Mesenchymal stem cell (in vitro differentiated cells and primary cell): ENCODE measurements at regions not wholly inside any gene's neighbourhood (a gene's known extent, or its start where the extent isn't known, plus 50 kb on each side); places are given as distances from the start of the nearest gene placed in this dataset.

Experiments used
- DNase-seq: peaks from one replicate; pipeline ENCODE4 v3.0.0-alpha.2; 2013
- H2AFZ ChIP-seq: one replicate; pipeline ENCODE4 v1.6.1; 2013; ENCODE audit warnings: low read depth, mild to moderate bottlenecking, control low read depth, inconsistent platforms, low read length, moderate library complexity
- H2AK5ac ChIP-seq: 2 replicates; pipeline ENCODE4 v1.6.1; 2013; ENCODE audit warnings: low read length, moderate library complexity, mild to moderate bottlenecking, inconsistent platforms; ENCODE audit not compliant: severe bottlenecking
- H2BK120ac ChIP-seq: one replicate; pipeline ENCODE4 v1.6.1; 2013; ENCODE audit warnings: low read depth, mild to moderate bottlenecking, inconsistent platforms, low read length, moderate library complexity
- H2BK12ac ChIP-seq, 2 experiments: one replicate each; pipeline ENCODE4 v1.6.1; 2013; ENCODE audit warnings: inconsistent platforms in 2 of 2, low read length in 2 of 2, mild to moderate bottlenecking in 2 of 2, moderate library complexity in 2 of 2, control low read depth in 1 of 2
- H2BK15ac ChIP-seq: one replicate; pipeline ENCODE4 v1.6.1; 2013; ENCODE audit warnings: mild to moderate bottlenecking, low read depth, inconsistent platforms; ENCODE audit not compliant: poor library complexity, severe bottlenecking
- H2BK5ac ChIP-seq: 2 replicates; pipeline ENCODE4 v1.6.1; 2013; ENCODE audit warnings: low read depth, mild to moderate bottlenecking, low read length, control low read depth, inconsistent platforms; ENCODE audit not compliant: poor library complexity, severe bottlenecking
- H3K14ac ChIP-seq, 2 experiments: one replicate each; pipeline ENCODE4 v1.6.1; 2013; ENCODE audit warnings: inconsistent platforms in 2 of 2, low read length in 2 of 2, control low read depth in 1 of 2, mild to moderate bottlenecking in 1 of 2, moderate library complexity in 1 of 2
- H3K18ac ChIP-seq, 2 experiments: one replicate each; pipeline ENCODE4 v1.6.1; 2013; ENCODE audit warnings: inconsistent platforms in 2 of 2, low read length in 2 of 2, control low read depth in 1 of 2, low read depth in 1 of 2, mild to moderate bottlenecking in 1 of 2
- H3K23ac ChIP-seq, 2 experiments: one replicate each; pipeline ENCODE4 v1.6.1; 2013; ENCODE audit warnings: inconsistent platforms in 2 of 2, low read length in 2 of 2, mild to moderate bottlenecking in 2 of 2, moderate library complexity in 2 of 2, control low read depth in 1 of 2
- H3K27ac ChIP-seq: 2 replicates; pipeline ENCODE4 v1.5.1; 2013; ENCODE audit warnings: mild to moderate bottlenecking, moderate library complexity, low read length, control low read depth, inconsistent platforms; ENCODE audit not compliant: poor library complexity, severe bottlenecking
- H3K27me3 ChIP-seq, 2 experiments: 2 replicates each; pipeline versions ENCODE4 v1.6.1 to v1.7.0; 2013; ENCODE audit warnings: low read length in 2 of 2, mild to moderate bottlenecking in 2 of 2, moderate library complexity in 2 of 2, control low read depth in 1 of 2, inconsistent platforms in 1 of 2; ENCODE audit not compliant: control insufficient read depth in 1 of 2, insufficient read depth in 1 of 2
- H3K36me3 ChIP-seq, 2 experiments: 2 replicates each; pipeline versions ENCODE4 v1.6.1 to v1.7.0; 2013; ENCODE audit warnings: low read length in 2 of 2, control low read depth in 1 of 2, inconsistent platforms in 1 of 2, low read depth in 1 of 2, mild to moderate bottlenecking in 1 of 2; ENCODE audit not compliant: insufficient read depth in 2 of 2, control insufficient read depth in 1 of 2
- H3K4ac ChIP-seq, 2 experiments: one replicate each; pipeline ENCODE4 v1.6.1; 2013; ENCODE audit warnings: inconsistent platforms in 2 of 2, low read length in 2 of 2, mild to moderate bottlenecking in 2 of 2, moderate library complexity in 2 of 2, control low read depth in 1 of 2, low read depth in 1 of 2
- H3K4me1 ChIP-seq: 2 replicates; pipeline ENCODE4 v1.6.1; 2013; ENCODE audit warnings: low read depth, low read length, control low read depth; ENCODE audit not compliant: control insufficient read depth, insufficient read depth
- H3K4me2 ChIP-seq: 2 replicates; pipeline ENCODE4 v1.6.1; 2013; ENCODE audit warnings: low read length, mild to moderate bottlenecking, inconsistent platforms; ENCODE audit not compliant: poor library complexity, severe bottlenecking
- H3K4me3 ChIP-seq, 2 experiments: 2 replicates each; pipeline versions ENCODE4 v1.5.1 to v1.7.0; 2013; ENCODE audit warnings: low read length in 2 of 2, mild to moderate bottlenecking in 2 of 2, control low read depth in 1 of 2, low read depth in 1 of 2; ENCODE audit not compliant: insufficient read depth in 1 of 2
- H3K79me1 ChIP-seq: replicated peaks from 2 replicates; pipeline ENCODE4 v1.6.1; 2013; ENCODE audit warnings: mild to moderate bottlenecking, control low read depth, low read length, inconsistent platforms; ENCODE audit not compliant: poor library complexity, severe bottlenecking
- H3K9ac ChIP-seq: 2 replicates; pipeline ENCODE4 v1.7.0; 2013; ENCODE audit warnings: mild to moderate bottlenecking, low read length, moderate library complexity
- H3K9me3 ChIP-seq: 2 replicates; pipeline ENCODE4 v1.7.0; 2013; ENCODE audit warnings: mild to moderate bottlenecking, low read length; ENCODE audit not compliant: control insufficient read depth
- H4K8ac ChIP-seq: one replicate; pipeline ENCODE4 v1.6.1; 2013; ENCODE audit warnings: inconsistent platforms, mild to moderate bottlenecking, low read length, moderate library complexity
- H4K91ac ChIP-seq: one replicate; pipeline ENCODE4 v1.6.1; 2013; ENCODE audit warnings: mild to moderate bottlenecking, low read length, inconsistent platforms
- WGBS: methylation state at CpG from one replicate; pipeline ENCODE4 v1.1.7; 2013; ENCODE audit warnings: mixed read lengths; 5-methylcytosine and 5-hydroxymethylcytosine counted together

DNA sequence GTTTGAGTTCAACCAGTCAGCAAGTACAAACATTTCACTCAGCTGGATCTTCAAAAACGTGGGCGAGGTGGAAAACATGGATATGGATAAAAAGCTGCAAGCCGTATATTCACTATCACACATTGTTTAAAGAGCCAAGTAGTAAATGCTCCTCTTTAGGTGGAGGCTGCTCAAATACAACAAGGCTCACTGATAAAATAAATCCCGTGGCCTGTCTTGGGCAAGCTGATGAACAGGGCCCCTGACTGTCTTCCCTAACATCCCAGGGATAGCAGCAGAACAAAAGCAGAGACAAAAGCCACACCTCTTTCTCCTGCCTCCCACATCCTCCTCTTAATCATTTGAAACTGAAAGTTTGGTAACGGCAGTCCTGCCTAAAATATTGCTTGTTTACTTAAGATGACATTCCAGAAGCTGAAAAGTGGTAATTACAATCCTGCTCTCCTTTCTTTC lies 357.7 kb downstream of the TTLL7 start:
- no peak overlapping the region for H3K4ac ChIP-seq
- no peak overlapping the region for H2BK120ac ChIP-seq
- no peak overlapping the region for H4K8ac ChIP-seq
- no peak overlapping the region for H2BK12ac ChIP-seq
- no peak overlapping the region for H3K14ac ChIP-seq
- H3K27ac ChIP-seq: no peak overlapping the region
- H4K91ac ChIP-seq: no peak overlapping the region
- no peaks in the 10 kb centered on the region for H3K79me1 ChIP-seq
- H3K36me3 ChIP-seq: no peaks in the 10 kb centered on the region
- DNase-seq: peak; percentile 70
- no peaks in the 10 kb centered on the region for H3K4me1 ChIP-seq
- 15% methylated on average over 3 of the region's 5 CpGs for WGBS
- no peak overlapping the region for H2BK15ac ChIP-seq
- no peak overlapping the region for H3K23ac ChIP-seq
- no peak overlapping the region for H2AFZ ChIP-seq
- no peak overlapping the region for H3K18ac ChIP-seq
- no peak overlapping the region for H2BK5ac ChIP-seq
- no peaks in the 10 kb centered on the region for H3K27me3 ChIP-seq
- H3K4me3 ChIP-seq: peak overlapping the region in 1 of 2 experiments; percentile 72
- H3K9me3 ChIP-seq: no peaks in the 10 kb centered on the region
- peak overlapping the region; percentile 82 for H3K9ac ChIP-seq
- H2AK5ac ChIP-seq: no peak overlapping the region
- H3K4me2 ChIP-seq: no peak overlapping the region

DNA sequence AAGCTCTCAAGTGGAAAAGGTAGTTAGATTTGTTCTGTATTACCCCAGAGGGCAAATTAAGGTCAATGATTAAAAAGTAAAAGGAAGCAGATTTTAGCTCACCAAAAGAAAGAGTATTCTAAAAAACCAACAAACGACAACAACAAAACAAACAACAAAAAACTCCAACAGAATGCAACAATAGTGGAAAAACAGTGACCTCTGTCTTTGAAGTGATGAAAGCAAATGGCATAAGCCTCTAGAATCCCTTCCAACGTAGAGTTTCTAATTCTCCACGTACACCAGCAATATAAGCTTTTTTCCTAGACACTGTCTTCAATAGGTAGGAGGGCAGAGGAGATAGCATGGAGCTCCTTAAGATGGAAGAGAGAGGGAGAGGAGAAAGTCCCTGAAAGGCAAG lies 359.1 kb downstream of the TTLL7 start:
- no peak overlapping the region for H3K14ac ChIP-seq
- H2BK12ac ChIP-seq: no peak overlapping the region
- no peak overlapping the region for H4K91ac ChIP-seq
- no peaks in the 10 kb centered on the region for H3K36me3 ChIP-seq
- H4K8ac ChIP-seq: no peak overlapping the region
- no peak overlapping the region for H3K4ac ChIP-seq
- no peak for DNase-seq
- no peaks in the 10 kb centered on the region for H3K4me1 ChIP-seq
- no peaks in the 10 kb centered on the region for H3K9me3 ChIP-seq
- H2BK5ac ChIP-seq: no peak overlapping the region
- H3K79me1 ChIP-seq: no peaks in the 10 kb centered on the region
- no peak overlapping the region for H3K4me2 ChIP-seq
- no peak overlapping the region for H2BK120ac ChIP-seq
- H3K23ac ChIP-seq: no peak overlapping the region
- no peak overlapping the region for H2AK5ac ChIP-seq
- WGBS: 100% methylated on average over 1 of the region's 3 CpGs
- H3K27me3 ChIP-seq: no peaks in the 10 kb centered on the region
- H2AFZ ChIP-seq: no peak overlapping the region
- no peak overlapping the region for H3K27ac ChIP-seq
- H3K9ac ChIP-seq: no peak overlapping the region
- no peak overlapping the region for H2BK15ac ChIP-seq
- no peak overlapping the region for H3K18ac ChIP-seq
- H3K4me3 ChIP-seq: no peak overlapping the region

DNA sequence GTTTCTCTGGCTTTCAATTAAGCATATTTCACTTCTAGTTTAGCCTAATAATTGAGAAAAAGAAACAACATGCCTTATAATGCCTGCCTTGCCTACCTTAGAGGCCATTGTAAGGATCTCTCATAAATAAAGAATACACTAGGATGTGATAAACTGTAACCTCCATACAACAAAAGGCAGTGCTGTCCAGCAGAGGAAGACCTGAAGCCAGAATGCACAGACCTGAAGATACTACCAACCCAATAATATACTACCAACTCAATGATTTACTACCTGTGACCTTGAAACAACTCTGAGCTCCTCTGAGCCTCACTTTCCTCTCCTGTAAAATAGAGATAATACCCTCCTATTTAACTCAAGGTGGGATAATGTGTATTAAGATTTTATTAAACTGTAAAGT lies 361.3 kb downstream of the TTLL7 start:
- Histone ChIP-seq H2BK120ac (no peak overlapping the region), H2AK5ac (no peak overlapping the region), H3K4me3 (no peak overlapping the region), H2BK5ac (no peak overlapping the region), H4K8ac (no peak overlapping the region), H3K4me2 (no peak overlapping the region), H3K14ac (no peak overlapping the region), H3K23ac (no peak overlapping the region), H3K27ac (no peak overlapping the region), H2BK12ac (no peak overlapping the region), H3K36me3 (no peaks in the 10 kb centered on the region), H3K79me1 (no peaks in the 10 kb centered on the region), H3K9me3 (no peaks in the 10 kb centered on the region), H2BK15ac (no peak overlapping the region), H3K4ac (no peak overlapping the region), H4K91ac (no peak overlapping the region), H3K4me1 (no peaks in the 10 kb centered on the region), H3K27me3 (no peaks in the 10 kb centered on the region), H3K18ac (no peak overlapping the region), H3K9ac (no peak overlapping the region), H2AFZ (no peak overlapping the region)
- no peak for DNase-seq

DNA sequence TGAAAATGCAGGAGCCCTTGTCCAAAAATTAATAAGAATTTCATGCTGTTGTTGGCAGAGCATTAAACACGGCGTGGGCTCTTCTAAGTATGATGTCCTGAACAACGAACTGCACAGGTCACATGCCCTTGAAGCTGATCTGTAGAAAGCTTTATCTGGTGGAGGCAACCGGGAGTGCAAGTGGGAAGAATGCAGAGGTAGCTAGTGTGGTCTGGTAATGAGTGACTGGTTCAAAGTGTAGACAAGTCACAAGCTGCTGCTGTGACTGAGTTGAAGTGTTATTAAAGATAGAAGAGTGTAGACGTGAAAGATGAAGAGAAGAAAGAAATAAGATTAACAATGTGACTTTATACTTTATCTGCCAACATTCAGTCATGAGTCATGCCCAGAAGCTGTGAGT lies 361.9 kb downstream of the TTLL7 start:
- DNase-seq: no peak
- Histone ChIP-seq H4K8ac (no peak overlapping the region), H2BK5ac (no peak overlapping the region), H3K27me3 (no peaks in the 10 kb centered on the region), H3K4me2 (no peak overlapping the region), H3K4me3 (no peak overlapping the region), H3K4me1 (no peaks in the 10 kb centered on the region), H2BK12ac (no peak overlapping the region), H3K23ac (no peak overlapping the region), H2BK15ac (no peak overlapping the region), H4K91ac (no peak overlapping the region), H3K14ac (no peak overlapping the region), H2AFZ (no peak overlapping the region), H3K36me3 (no peaks in the 10 kb centered on the region), H3K27ac (no peak overlapping the region), H3K18ac (peak overlapping the region in 1 of 2 experiments; percentile 21), H3K9me3 (no peaks in the 10 kb centered on the region), H2BK120ac (no peak overlapping the region), H3K4ac (no peak overlapping the region), H3K79me1 (no peaks in the 10 kb centered on the region), H2AK5ac (no peak overlapping the region), H3K9ac (no peak overlapping the region)
- WGBS: 87% methylated on average over 4 of the region's 5 CpGs
